Right kidney (tissue), 1 donor: ENCODE measurements at regions not wholly inside any gene's neighbourhood (a gene's known extent, or its start where the extent isn't known, plus 50 kb on each side); places are given as distances from the start of the nearest gene placed in this dataset.

ENCODE experiments used
- DNase-seq: peaks from one replicate; pipeline ENCODE4 v3.0.0-alpha.2; 2016

DNA sequence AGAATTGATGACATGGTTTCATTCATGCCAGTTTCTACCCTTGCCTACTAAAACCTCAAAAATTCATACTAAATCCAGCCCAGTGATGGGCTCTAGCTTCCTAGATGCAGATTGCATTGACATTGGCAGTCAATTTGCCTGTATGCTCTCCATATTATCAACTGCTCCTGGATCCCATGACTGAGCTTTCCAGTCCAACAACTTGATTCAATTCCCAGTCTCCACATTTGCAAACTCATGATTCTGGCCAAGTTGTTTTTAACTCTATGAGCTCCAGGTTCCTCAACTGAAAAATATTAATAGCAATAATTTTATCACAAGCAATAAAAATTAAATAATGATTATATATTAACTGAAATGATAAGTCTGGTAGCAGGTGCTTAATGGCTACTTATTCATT lies 51.0 kb upstream of the DSC1 start:
- DNase-seq, result no peak

DNA sequence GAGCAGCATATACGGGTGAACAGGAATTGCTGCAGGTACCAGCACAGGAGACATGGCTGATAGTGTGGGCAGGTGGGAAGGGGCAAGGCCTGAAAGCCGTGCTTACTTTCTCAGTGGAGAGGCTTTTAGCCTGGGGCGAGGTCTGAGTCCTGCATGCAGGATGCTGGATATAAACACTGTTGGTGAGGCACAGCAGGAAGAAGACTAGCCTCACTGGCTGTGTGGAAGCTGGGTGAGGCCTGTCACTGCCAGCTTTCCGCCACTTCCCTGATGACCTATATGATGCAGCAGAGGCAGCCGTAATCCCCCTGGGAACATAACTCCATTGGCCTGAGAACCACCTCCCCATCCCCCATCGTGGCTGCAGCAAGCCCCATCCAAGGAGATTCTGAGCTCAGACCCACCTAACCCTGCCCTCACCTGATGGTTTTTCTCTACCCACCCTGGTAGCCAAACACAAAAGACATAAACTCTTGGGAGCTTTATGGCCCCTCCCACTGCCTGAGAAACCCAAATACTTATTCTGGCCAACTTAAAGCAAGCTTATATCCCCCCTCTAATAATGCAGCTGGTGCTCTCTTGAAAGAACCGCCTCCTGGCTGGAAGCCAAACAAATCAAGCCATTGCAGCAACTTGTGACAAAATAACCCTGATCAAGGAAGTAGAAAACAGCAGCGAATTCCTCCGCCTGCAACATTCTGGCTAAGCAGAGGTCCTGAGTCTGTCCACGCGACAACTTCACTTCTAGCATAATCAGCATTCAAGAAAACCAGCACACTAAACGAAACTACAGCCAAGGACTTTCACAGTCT lies 54.6 kb upstream of the DSC1 start:
- no peak for DNase-seq

DNA sequence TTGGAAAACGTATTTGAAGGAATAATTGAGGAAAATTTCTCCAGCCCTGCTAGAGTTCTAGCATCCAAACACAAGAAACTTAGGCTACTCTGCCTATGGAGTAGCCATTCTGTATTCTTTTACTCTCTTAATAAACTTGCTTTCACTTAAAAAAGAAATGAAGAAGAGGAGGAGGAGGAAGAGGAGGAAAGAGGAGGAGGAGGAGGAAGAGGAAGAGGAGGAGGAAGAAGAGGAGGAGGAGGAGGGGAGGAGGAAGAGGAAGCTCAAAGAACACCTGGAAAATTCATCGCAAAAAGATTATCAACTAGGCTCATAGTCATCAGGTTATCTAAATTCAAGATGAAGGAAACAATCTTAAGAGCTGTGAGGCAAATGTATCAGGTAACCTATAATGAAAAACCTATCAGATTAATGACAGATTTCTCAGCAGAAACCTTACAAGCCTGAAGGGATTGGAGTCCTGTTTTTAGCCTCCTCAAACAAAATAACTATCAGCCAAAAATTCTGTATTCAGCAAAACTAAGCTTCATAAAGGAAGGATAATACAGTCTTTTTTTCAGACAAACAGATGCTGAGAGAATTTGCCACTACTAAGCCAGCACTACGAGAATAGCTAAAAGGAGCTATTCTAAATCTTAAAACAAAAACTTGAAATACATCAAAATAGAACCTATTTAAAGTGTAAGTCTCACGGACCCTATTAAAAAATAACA lies 56.2 kb upstream of the DSC1 start:
- no peak for DNase-seq

DNA sequence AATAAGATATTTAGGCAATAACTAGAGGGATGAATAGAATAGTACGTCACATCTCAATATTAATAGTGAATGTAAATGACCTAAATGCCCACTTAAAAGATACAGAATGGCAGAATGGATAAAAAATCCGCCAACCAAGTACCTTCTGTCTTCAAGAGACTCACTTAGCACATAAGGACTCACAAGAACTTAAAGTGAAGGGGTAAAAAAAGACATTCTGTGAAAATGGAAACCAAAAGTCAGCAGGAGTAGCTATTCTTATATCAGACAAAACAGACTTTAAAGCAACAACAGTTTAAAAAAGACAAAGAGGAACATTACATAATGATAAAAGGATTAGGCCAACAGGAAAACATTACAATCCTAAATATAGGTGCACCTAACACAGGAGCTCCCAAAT lies 56.7 kb upstream of the DSC1 start:
- DNase-seq, result no peak

DNA sequence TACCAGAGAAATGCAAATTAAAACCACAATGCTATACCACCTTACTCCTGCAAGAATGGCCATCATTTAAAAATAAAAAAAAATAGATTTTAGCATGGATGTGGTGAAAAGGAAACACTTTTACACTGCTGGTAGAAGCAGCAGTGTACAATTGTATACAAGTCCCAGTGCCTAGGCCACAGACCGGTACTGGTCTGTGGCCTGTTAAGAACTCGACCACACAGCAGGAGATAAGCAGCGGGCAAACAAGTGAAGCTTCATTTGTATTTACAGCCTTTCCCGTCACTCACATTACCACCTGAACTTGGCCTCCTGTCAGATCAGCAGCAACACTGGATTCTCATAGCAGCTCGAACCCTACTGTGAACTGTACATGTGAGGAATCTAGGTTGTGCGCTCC lies 60.7 kb upstream of the DSC1 start:
- DNase-seq, result no peak

DNA sequence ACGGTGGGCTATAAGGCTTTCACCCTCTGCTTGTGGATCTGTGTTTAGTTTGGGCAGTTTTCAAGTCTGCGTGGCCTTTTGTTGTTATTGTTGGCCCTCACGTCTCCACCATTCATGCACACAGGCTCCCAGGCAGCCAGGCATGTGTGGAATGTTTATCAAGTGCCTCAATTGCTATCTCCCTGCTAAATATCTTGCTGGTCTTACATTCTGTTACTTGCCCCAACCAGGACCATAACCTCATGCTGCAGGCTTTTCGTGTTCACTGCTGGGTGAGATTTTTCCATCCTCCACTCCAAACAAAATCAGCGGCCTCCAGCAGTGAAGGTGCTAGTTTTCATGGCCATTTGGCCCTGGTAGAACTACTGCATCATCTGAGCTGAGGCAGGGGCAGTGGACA lies 63.0 kb upstream of the DSC1 start:
- DNase-seq, result peak; percentile 27

DNA sequence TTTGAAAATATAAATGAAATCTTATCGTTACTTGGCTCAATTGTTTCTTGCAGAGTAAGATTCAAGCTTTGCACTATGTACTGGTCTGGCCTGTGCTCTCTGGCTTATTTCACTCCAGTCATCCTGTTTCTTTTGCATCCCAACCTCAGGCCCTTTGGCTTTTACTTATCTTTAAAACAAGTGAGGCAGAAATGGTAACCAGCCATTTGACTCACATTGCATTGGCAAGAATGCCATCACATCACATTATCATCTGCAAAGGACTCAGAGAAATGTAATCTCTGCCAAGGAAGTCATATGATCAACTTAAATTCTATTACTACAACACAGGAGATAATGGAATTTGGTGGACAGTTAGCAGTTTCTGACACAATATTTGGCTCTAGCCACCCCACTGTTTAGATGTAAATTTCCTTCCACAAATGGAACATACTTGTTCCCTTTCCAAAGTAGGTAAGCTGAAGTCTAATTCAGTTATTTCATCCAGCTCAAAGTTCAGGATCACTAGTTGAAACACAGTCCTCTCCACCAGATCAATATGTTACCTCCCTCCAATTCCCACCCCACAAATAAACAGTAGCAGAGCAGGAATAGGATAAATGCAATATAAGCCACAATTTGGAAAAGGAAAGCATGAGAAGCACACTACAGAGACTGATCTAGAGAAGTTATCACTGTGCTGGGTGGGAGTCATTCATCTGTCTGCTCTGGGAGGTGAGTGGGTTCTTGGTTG lies 65.0 kb upstream of the DSC1 start:
- DNase-seq, result no peak

DNA sequence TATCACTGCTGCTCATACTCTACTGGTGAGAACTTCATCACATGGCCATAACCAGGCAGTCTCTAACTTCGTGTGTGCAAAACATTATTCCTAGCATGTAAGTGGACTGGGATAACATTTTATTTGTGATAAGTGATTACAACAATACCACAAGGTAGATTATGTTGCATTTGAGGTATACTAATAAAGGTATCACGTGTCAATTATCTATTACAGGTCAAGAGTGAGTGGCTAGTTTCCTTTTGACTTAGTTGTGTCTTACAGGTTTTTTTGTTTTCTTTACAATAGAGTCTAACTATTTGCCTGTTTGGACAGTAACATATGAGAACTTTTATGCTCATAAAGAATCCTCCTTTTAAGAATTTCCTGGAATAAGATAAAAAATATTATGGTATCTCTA lies 67.2 kb upstream of the DSC1 start:
- no peak for DNase-seq

DNA sequence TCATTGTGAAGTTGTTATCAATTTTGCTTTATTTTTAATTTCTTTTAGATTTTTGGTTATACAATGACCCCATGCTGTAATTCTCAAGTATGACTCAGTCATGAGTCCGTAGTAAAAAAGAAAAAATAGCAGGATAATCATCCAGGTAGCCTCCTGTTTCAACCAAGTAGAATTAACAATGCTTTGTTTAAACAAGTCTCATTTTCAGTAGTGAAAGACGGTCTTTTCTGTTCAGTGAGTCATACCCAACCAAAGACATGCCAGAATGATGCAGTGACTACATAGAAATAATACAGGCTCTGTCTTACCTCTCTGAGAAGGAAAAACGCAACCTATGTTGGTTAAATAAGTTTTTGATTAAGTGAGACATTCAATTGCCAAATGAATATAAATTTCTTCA lies 67.8 kb upstream of the DSC1 start:
- DNase-seq, result no peak

DNA sequence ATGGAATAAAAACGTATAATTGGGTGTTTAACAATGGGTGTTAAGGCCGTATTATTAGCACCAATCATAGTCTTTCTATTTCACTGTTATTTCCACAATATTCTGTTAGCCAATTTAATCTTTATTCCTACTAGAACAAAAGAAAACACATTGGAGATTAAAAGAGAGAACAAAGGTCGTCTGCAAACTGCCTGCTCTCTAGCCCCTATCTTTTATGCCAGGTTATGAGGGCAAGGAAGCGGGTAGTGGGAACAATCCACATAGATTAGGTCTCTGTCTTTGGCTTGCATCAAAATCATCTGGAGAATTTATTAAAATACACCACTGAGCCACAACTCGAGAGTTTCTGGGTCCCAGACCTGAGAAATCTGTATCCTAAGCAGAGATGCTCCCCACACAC lies 69.4 kb upstream of the DSC1 start:
- DNase-seq, result no peak

DNA sequence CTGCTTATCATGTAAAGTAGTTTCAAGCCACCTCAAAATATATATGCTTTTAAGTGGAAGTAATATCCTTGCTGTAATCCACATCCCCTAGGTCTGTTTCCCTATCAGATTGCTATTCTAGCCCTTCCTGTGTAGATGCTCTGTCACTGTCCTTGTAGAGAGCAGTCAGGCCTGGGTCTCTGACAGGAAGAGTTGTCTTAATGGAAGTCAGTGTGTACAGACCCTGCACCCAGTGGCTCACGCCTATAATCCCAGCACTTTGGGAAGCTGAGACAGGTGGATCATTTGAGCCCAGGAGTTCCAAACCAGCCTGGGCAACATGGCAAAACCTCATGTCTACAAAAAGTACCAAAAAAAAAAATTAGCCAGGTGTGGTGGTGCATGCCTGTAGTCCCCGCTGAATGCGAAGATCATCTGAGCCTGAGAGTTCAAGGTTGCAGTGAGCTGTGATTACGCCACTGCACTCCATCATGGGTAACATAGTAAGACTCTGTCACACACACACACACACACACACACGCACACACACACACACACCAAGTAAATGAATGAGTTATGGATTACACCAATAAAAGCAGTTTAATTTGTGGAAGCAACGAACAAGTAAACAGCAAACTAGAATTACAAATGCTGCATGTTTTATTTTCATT lies 70.2 kb upstream of the DSC1 start:
- DNase-seq, result no peak

DNA sequence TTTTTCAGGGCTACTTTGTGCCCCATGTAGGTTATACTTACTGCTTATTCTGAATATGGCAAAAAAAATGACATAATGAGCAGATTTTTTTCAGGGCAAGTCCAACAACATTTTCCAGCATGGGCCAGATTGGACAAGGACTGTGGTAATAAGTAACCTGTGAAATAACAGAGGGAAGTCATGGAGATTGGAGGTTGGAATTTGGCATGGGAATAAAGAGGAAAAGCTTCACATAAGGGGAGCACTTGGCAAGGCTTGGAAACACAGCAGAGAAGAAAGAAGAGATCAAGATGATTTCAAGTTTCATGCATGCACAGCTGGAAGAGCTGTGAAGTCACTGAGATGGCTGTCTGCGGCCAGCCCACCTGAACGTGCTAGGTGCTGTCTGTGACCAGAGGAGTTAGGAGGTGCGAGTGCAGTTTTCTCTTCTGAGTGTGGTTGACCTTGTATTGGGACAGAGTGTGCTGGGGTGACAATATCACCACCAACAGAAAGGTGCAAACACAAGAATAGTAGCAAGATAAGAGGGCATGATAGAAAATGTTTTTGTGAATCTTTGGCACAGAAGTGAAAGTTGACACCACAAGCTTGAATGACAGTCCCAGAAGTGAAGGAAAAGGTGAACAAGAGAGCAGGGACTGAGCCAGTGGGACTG lies 71.1 kb upstream of the DSC1 start:
- DNase-seq, result no peak

DNA sequence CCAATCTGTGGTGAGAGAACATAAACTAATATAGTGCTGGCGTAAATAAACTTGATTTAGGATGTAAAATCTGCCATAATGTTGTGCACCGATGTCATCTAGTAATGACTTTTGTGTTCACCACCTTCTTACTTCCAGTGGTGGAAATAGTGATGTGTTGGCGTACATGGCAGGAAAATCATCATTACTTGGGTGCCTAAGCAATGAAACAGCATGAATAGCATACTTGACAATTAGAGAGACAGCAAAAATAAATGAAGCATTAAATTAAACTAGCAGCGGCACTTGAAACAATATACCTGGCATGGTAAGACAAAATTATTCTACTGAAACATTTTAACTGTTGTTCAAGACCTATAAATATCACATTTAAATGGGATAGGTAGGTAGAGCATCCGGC lies 73.2 kb upstream of the DSC1 start:
- DNase-seq, result no peak

DNA sequence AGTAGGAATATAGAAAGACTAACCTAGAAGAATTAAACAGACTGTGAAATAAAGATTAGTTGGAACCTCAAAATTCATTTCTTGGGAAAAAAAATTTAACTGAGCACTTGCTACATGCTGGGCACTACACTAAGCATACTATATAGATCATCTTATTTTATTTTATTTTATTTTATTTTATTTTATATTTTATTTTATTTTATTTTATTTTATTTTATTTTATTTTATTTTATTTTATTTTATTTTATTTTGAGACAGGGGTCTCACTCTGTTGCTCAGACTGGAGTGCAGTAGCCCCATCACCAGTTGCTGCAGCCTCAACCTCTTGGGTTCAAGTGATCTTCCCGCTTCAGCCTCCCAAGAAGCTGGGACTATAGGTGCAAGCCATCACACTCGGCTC lies 74.5 kb upstream of the DSC1 start:
- DNase-seq, result no peak

DNA sequence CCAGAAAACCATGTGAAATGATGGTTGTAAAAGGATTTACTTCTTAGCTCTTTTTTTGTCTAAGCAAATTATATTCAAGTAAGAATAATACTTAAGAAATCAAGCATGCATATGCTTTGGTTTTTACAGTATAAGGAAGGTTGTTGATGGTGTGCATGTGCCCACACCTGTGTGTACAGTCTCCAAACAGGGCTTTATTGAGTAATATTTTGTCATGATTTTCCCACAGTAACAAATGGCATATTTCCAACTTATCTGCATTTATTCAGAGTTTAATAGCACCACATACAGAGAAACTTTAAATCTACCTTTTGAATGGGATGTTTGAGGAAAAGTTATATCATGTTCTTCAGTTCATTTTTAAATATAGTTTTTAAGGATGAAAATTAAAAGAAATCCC lies 76.5 kb upstream of the DSG1 start:
- DNase-seq, result no peak

DNA sequence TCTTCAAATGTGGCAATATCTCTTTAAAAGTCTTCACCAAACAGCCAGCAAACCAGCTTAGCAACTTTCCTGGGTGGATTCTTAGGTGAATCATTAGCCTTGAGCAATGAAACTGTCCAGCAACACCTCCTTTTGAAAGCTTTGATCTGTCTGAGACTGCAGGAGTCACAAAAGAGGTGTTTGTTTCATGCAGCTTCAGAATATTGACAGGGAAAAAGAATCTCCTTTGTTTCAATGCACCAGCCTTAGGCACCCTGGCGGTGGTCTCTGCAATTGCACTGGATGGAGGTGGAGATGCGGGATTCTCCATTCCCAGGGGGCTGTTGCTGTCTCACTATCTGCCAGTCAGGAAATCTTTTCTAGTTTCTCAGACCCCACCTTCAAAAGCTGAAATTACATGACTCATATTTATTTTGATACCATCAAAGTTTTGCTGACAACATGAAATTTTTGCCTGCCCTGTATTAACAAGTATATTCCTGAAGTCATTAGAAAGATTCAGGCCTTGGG lies 76.0 kb upstream of the DSG1 start:
- peak; percentile 25 for DNase-seq

DNA sequence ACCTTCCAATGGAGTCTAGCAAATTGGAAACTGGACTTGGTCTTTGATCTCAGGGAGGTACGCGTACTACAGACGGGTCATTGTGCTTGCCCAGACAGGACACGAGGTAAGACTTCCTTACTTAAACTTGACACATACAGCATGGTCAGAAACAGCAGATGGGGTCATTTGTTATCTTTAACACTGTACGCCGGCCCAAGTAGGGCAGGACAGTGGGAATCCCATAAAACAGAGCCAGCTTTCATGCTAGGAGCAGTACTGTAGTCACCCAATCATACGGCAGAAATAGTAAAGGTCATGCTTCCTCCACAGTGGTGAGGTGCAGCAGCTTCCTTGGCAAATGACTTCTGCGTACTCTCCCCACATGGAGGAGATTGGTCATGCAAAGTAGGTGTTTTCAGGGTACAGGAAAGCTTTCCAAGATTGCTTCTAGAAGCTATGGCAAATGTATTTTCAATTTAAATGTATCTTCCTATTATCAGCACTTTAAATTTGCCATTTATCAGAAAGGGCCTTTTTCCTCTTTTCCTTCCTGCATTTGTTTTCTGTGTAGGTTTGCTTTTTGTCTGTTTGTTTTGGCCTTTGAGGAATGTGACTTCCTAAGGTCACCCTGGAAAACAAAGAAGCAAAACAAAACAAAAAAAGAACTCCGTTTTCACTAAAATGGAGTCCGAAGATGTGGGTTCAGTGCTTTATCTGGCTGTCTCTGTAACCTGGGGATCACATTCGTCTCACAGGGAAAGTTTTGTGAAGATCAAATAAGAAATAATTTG lies 74.0 kb upstream of the DSG1 start:
- no peak for DNase-seq

DNA sequence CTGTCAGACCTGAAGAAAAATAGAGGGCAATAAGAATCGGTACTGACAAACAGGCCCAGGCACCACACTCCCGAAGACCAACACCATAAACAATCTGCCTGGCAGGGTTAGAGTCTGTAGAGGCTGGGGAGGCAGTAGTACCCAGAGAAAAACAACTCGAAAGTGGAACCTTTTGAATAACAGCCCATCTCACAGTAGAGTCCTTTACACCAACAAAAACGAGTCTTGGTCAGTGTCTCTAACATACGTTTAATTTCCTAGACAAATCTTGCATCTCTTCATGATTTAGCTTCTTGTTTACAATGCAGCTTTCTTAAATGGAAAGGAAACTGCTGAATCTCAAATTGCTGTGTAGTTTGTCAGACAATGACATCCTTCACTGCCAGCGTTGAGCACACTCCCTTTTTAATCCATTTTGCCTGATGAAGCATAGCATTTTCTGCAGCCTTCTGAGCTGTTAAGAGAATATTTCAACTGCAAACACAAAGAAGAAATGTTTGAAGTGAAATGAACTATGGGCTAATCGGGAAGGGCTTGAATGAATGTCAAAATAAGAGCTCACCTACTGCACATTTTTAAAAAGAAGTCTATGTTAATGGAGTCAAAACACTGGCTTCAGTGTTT lies 73.1 kb upstream of the DSG1 start:
- DNase-seq, result peak; percentile 55

DNA sequence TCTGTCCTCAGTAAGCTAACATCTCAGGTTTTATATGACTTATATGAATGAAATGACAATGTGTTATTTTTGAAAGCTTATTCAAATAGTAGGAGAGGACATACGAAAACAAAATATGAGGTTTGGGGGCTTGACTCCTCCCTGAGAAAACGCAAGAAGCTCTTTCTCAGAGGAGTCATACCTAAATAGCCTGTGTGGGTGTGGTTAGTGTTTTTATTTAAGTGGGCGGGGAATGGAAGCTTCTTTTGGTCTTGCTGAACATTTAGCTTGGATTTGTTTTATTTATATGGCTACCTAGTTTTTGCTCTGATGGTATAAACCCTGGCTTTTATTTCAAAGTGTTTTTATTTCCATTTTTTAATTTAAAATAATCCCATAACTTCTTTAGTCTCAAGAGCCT lies 72.1 kb upstream of the DSG1 start:
- no peak for DNase-seq

DNA sequence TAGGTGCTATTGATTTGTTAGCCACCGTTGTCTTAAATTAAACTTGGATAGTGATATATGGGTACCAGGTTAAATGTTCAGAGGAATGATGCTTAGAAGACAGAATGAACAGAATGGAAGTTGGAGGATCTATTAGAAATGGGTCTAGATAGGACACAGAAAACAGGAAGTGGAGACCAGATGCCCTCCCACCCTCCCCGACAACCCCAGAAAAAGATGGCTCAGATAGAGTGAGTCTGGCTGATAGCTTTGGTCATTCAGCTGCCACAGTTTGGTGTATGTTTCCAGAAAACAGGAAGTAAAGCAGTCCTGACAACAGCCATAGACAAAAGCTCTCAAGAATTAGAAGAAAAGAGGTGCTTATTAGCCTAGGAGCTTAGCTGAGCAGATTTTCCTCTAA lies 71.5 kb upstream of the DSG1 start:
- DNase-seq, result no peak
